ENCODE measurements at regions not wholly inside any gene's neighbourhood (a gene's known extent, or its start where the extent isn't known, plus 50 kb on each side); places are given as distances from the start of the nearest gene placed in this dataset.

DNA sequence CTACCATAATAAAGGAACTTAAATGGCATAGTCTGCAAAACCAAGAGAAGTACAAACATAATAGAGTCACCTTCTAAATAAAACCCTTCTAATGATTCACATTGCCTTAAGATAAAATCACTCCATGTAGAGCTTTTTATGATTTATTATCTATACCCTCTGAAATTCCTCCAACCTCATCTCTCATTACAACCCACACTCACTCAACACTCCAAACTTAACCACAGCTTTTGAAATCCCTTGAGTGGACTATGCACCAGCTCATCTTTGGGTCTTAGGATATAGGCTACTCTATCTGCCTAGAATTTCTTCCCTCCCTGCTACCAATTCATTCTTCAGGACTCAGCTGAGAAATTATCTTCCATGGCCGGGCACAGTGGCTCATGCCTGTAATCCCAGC lies 122.5 kb downstream of the CETN3 start:
- H3K27ac ChIP-seq = no peak overlapping the region

DNA sequence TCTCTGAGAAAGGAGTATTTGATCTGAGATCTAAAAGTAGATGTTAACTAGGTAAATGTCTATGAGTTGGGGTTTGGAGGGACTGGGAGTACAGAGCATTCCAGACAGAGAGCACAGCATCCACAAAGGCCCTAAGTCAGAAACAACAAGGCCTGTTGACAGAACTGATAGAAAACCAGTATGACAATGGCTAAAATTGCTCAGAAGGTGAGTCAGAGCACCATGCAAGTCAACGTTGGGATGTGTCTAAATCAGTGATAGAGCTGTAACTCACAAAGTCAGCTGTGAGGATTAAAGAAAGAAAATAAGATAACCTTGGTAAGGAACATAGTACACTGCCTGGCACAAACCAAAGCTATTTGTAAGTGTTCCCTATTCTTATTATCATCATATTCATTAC lies 124.0 kb downstream of the CETN3 start:
- Histone ChIP-seq H3K27ac (no peak overlapping the region), H3K4me1 (peaks cover 0 to 4% (median 0%) of the 10 kb centered on the region in 3 donors), H3K36me3 (no peaks in the 10 kb centered on the region), H3K27me3 (no peaks in the 10 kb centered on the region), H3K9me3 (peaks cover 0 to 4% (median 0%) of the 10 kb centered on the region in 3 donors), H3K4me3 (no peak overlapping the region)
- no peak for TF ChIP-seq EP300 (IDR thresholded peaks at IDR 0.05)
- TF ChIP-seq POLR2A (IDR thresholded peaks at IDR 0.05) = no peak
- no peak for TF ChIP-seq POLR2AphosphoS5 (IDR thresholded peaks at IDR 0.05)
- TF ChIP-seq, protein P1, sequence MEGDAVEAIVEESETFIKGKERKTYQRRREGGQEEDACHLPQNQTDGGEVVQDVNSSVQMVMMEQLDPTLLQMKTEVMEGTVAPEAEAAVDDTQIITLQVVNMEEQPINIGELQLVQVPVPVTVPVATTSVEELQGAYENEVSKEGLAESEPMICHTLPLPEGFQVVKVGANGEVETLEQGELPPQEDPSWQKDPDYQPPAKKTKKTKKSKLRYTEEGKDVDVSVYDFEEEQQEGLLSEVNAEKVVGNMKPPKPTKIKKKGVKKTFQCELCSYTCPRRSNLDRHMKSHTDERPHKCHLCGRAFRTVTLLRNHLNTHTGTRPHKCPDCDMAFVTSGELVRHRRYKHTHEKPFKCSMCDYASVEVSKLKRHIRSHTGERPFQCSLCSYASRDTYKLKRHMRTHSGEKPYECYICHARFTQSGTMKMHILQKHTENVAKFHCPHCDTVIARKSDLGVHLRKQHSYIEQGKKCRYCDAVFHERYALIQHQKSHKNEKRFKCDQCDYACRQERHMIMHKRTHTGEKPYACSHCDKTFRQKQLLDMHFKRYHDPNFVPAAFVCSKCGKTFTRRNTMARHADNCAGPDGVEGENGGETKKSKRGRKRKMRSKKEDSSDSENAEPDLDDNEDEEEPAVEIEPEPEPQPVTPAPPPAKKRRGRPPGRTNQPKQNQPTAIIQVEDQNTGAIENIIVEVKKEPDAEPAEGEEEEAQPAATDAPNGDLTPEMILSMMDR (IDR thresholded peaks at IDR 0.05) = no peak
- no peak for ATAC-seq
- WGBS, 2 donors (ENCODE audit: low coverage in 1 of 2) = 47 to 83% methylated on average over 1 of the region's 1 CpG

More for the DNA sequence above, 122.5 kb downstream of the CETN3 start:
- no CpG with 5 or more reads among the region's 1 CpG for WGBS, 2 donors (ENCODE audit: low coverage in 1 of 2)
- H3K9me3 ChIP-seq = peaks cover 0 to 4% (median 0%) of the 10 kb centered on the region in 3 donors
- no peaks in the 10 kb centered on the region for H3K36me3 ChIP-seq
- ATAC-seq = no peak
- H3K4me3 ChIP-seq = no peak overlapping the region
- H3K4me1 ChIP-seq = peaks cover 0 to 4% (median 0%) of the 10 kb centered on the region in 3 donors
- H3K27me3 ChIP-seq = no peaks in the 10 kb centered on the region
- TF ChIP-seq POLR2A (IDR thresholded peaks at IDR 0.05) = no peak
- TF ChIP-seq, protein P1 (IDR thresholded peaks at IDR 0.05) = no peak
- TF ChIP-seq EP300 (IDR thresholded peaks at IDR 0.05) = no peak
- TF ChIP-seq POLR2AphosphoS5 (IDR thresholded peaks at IDR 0.05) = no peak

DNA sequence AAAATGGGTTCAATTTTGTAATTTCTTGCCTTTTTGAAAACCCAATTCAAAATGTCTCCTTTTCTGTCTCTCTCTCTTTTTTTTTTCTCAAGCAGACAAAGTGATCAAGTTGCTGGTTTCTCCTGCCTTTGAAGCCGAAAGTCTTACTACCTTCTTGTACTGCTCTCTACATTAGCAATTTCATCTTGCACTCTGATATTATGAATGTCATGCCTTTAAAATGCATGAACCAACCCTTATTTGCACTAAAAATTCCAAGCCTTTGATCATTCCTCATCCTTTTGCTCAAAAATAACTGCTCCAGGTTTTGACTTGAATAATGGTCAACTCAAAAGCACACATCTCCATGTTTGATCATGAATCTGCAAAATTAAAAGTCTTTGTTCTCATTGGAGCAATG lies 125.2 kb downstream of the CETN3 start:
- Histone ChIP-seq H3K27ac (no peak overlapping the region), H3K4me1 (no peaks in the 10 kb centered on the region), H3K9me3 (no peaks in the 10 kb centered on the region), H3K27me3 (no peaks in the 10 kb centered on the region), H3K4me3 (no peak overlapping the region), H3K36me3 (no peaks in the 10 kb centered on the region)
- TF ChIP-seq, protein P1 (IDR thresholded peaks at IDR 0.05) = no peak
- TF ChIP-seq POLR2A (IDR thresholded peaks at IDR 0.05) (no peak), EP300 (IDR thresholded peaks at IDR 0.05) (no peak), POLR2AphosphoS5 (IDR thresholded peaks at IDR 0.05) (no peak)
- ATAC-seq = no peak
- WGBS, 2 donors (ENCODE audit: low coverage in 1 of 2) = 80 to 81% methylated on average over 1 of the region's 1 CpG

DNA sequence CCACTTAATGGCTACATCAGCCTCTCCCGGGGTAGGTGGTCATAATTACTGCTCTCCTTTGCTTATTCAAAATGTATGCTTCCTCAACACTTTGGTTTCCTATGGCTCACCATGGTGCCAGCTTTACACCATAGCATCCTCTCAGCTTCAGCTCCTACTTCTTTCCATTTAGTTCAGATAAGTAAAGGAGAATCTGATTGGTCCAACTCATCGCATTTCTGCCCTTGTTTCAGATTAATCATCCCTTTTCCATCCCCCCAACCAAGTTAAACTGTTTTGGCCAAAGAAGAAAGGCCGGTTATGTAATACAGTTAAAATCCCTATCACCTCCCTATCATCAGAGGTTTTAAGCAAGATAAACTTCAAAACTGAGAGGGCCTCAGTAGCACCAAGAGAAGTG lies 130.5 kb downstream of the CETN3 start:
- TF ChIP-seq POLR2A (IDR thresholded peaks at IDR 0.05) (no peak), EP300 (IDR thresholded peaks at IDR 0.05) (no peak), POLR2AphosphoS5 (IDR thresholded peaks at IDR 0.05) (no peak)
- TF ChIP-seq, protein P1 (IDR thresholded peaks at IDR 0.05) = no peak
- no peak overlapping the region for H3K27ac ChIP-seq
- no peaks in the 10 kb centered on the region for H3K4me1 ChIP-seq
- ATAC-seq = no peak
- 56 to 74% methylated on average over 1 to 3 of the region's 3 CpGs for WGBS, 2 donors (ENCODE audit: low coverage in 1 of 2)
- no peak overlapping the region for H3K4me3 ChIP-seq
- H3K27me3 ChIP-seq = no peaks in the 10 kb centered on the region
- no peaks in the 10 kb centered on the region for H3K9me3 ChIP-seq
- no peaks in the 10 kb centered on the region for H3K36me3 ChIP-seq

DNA sequence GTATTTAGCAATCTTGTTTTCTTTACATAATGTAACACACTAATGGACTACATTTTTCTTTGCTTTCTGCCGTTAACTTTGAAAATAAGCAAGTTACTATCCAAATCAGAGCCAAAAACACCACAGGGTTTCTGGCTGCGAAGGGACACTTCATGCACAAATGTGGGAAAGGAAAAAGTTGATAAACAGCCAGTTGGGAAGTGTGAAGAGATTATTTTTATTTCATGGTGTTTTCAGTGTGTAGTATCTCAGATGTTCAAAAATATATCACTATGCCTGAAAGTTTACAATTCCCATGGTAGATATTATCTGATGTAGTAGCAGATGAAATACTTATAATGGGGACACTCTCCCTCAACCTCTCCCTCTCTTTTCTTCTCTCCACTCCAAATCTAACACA lies 135.3 kb downstream of the CETN3 start:
- Histone ChIP-seq H3K9me3 (no peaks in the 10 kb centered on the region), H3K27ac (no peak overlapping the region), H3K4me1 (no peaks in the 10 kb centered on the region), H3K4me3 (no peak overlapping the region), H3K36me3 (no peaks in the 10 kb centered on the region), H3K27me3 (no peaks in the 10 kb centered on the region)
- TF ChIP-seq, protein P1 (IDR thresholded peaks at IDR 0.05) = no peak
- no peak for TF ChIP-seq POLR2A (IDR thresholded peaks at IDR 0.05)
- TF ChIP-seq EP300 (IDR thresholded peaks at IDR 0.05) = no peak
- TF ChIP-seq POLR2AphosphoS5 (IDR thresholded peaks at IDR 0.05) = no peak
- 65 to 70% methylated on average over 2 of the region's 2 CpGs for WGBS, 2 donors (ENCODE audit: low coverage in 1 of 2)
- ATAC-seq = no peak
